ENCODE measurements at regions not wholly inside any gene's neighbourhood (a gene's known extent, or its start where the extent isn't known, plus 50 kb on each side); places are given as distances from the start of the nearest gene placed in this dataset.

DNA sequence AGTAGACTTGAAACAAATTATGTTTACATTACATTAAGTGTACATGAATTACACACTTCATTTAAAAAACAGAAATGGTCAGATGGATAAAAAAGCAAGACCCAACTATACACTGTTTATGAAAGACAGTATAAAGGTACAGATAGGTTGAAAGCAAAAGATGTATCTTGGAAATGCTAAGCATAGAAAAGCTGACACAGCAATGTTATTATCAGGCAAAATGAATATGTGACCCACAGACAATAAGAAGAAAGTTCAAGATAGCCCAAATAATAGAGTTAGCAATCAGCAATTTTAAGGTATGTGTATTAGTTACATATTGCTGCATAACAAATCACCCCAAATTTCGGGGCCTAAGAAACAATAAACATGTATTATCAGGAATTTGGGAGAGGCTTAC lies 153.5 kb downstream of the DHRS2 start:
- no peak for DNase-seq (ENCODE audit: extremely low read depth, low read depth)
- TF ChIP-seq, protein P1, sequence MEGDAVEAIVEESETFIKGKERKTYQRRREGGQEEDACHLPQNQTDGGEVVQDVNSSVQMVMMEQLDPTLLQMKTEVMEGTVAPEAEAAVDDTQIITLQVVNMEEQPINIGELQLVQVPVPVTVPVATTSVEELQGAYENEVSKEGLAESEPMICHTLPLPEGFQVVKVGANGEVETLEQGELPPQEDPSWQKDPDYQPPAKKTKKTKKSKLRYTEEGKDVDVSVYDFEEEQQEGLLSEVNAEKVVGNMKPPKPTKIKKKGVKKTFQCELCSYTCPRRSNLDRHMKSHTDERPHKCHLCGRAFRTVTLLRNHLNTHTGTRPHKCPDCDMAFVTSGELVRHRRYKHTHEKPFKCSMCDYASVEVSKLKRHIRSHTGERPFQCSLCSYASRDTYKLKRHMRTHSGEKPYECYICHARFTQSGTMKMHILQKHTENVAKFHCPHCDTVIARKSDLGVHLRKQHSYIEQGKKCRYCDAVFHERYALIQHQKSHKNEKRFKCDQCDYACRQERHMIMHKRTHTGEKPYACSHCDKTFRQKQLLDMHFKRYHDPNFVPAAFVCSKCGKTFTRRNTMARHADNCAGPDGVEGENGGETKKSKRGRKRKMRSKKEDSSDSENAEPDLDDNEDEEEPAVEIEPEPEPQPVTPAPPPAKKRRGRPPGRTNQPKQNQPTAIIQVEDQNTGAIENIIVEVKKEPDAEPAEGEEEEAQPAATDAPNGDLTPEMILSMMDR (IDR thresholded peaks at IDR 0.05; ENCODE audit: low read depth, low read length) = no peak

DNA sequence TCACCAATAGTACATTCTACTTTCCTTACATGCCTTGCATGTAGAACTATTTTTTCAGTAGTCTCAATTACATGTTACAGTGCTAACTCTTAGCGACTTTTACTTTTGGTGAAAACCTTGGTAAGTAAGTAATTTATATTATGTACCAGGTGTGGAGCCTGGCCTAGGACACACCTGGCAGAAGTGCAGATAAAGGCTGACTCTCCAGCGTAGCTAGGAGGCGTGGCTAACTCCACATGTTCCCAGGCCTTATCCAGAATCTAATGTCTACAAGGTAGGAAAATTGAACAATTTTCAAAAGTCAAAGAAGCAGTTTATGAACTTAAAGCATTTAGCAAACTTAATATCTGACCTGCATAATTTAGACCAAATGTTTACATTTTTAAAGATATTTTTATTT lies 157.4 kb downstream of the DHRS2 start:
- TF ChIP-seq, protein P1 (IDR thresholded peaks at IDR 0.05; ENCODE audit: low read depth, low read length) = no peak
- DNase-seq (ENCODE audit: extremely low read depth, low read depth) = no peak

DNA sequence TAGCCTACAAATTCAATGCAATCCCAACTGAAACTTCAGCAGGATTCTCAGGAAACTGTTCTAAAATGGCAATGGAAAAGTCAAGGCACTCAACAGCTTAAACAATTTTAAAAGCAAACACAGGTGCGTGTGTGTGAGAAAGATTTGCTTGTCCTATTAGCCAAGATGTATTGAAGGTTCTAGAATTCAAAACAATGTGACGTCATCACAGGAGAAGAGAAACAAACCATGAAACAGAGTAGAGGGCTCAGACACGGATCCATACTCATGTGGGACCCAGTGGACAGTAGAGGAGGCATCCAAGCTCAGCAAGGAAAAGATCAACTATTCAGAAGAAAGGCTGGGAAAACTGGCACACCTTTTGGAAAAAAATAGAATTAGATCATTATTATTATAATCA lies 152.8 kb upstream of the DHRS4 start:
- TF ChIP-seq, protein P1 (IDR thresholded peaks at IDR 0.05; ENCODE audit: low read depth, low read length) = no peak
- no peak for DNase-seq (ENCODE audit: extremely low read depth, low read depth)

DNA sequence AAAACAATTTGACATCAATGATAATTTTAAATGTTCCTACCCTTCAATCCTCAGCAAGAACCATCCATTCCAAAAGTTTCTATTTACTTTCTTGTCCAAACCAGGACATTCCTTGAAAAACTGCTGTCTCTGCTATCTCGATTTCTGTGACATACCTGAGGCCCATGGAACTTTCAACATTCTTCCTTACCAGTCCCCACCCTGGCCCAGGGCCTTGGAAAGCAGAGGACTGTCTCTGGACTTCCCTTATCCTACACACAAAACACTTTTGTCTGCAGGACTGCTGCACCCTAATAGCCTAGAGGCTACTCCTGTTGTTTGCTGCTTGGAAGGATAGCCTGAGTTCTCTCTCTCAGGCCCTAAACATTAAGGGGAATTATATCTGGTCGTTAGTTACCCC lies 151.8 kb upstream of the DHRS4 start:
- TF ChIP-seq, protein P1 (IDR thresholded peaks at IDR 0.05; ENCODE audit: low read depth, low read length) = no peak
- no peak for DNase-seq (ENCODE audit: extremely low read depth, low read depth)

DNA sequence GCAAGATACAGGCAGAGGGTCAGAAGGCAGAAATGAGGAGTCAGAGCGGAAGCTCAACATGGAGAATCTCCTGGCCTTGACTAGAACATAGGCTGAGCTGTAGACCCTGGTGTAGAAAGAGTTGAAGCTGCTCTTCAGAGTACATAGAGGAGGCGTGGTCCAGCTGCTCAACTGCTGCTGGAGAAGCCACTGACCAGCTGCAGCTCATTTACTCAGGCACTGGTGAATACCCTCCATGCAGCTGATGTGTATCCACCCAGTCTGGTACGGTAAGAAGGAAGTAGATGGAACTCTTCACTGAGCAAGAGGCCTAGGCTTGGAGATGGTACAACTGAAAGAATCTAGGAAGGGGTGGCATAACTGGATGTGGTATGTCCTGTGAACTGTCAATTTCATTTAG lies 148.8 kb upstream of the DHRS4 start:
- no peak for DNase-seq (ENCODE audit: extremely low read depth, low read depth)
- TF ChIP-seq, protein P1 (IDR thresholded peaks at IDR 0.05; ENCODE audit: low read depth, low read length) = no peak

DNA sequence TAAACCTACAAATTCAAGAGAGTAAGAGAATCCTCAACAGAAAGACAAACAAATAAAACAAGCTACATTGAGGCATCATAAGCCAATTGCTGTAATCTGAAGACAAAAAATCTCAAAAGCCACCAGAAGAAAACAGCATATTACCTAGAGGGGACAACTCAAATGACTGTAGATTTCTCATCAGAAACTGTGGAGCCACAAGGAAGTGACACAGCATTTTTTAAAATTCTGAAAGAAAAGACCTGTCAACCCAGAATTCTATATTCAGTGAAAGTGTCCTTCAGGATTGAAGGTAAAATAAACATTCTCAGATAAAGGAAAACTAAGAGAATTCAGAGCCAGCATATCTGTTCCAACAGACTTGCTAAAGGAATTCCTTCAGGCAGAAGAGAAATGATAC lies 147.8 kb upstream of the DHRS4 start:
- no peak for DNase-seq (ENCODE audit: extremely low read depth, low read depth)
- TF ChIP-seq, protein P1 (IDR thresholded peaks at IDR 0.05; ENCODE audit: low read depth, low read length) = no peak

DNA sequence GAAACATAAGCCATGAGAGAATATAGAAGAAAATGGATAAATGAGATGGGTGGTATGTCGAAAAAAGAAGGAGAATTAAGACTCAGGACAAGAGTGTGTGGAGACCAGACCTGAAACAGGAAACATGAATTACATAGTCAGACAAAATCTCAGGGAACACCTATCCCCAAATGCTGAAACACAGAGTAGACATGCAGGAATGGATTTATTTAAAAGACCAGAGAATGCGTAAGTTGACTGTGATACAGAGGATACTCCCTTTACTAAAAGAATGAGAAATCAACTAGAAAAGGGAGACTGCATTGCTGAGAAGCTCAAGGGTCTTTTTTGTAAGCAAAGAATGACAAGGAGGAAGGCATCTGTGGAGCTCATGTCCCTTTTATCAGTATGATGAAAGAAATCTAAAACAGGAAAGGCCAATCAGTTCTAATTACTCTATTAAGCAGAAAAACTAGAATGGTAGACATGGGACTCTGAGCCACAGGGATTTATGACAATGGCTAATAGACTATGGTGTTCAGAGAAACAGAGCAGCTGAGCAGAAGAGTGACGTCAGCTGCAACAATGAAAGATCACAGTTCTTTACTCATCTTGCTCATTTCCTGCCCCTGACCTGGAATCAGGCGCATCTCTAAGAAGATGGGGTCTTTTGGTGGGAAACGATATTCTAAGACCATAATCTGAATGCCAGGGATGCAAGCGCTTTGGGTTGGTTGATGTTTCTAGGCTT lies 138.9 kb upstream of the DHRS4 start:
- TF ChIP-seq, protein P1 (IDR thresholded peaks at IDR 0.05; ENCODE audit: low read depth, low read length) = no peak
- DNase-seq (ENCODE audit: extremely low read depth, low read depth) = no peak
